Globus pallidus (tissue), 1 donor: ENCODE measurements at regions not wholly inside any gene's neighbourhood (a gene's known extent, or its start where the extent isn't known, plus 50 kb on each side); places are given as distances from the start of the nearest gene placed in this dataset.
"Not testable (repeated sequence)": the region's sequence is repeated elsewhere in the genome, so short reads cannot be mapped to it uniquely, and the experiment has no call there.

ENCODE experiments used
- DNase-seq: peaks from one replicate; pipeline ENCODE4 v3.0.0-alpha.2; 2015; ENCODE audit warnings: low spot score

DNA sequence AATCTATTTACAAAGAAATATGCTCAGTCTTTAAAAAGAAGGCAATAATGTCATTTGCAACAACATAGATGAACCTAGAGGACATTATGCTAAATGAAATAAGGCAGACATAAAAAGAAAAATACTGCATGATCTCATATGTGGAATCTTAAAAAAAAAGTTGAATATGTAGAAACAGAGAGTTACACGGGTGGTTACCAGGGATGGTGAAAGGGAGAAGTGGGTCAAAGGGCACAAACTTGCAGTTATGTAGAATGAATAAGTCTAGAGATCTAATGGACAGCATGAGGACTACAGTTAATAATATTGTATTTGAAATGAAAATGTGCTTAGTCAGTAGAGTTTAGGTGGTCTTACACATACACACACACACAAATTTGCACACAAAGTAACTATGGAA, 88.2 kb upstream of the CCDC71L start:
- no peak for DNase-seq

DNA sequence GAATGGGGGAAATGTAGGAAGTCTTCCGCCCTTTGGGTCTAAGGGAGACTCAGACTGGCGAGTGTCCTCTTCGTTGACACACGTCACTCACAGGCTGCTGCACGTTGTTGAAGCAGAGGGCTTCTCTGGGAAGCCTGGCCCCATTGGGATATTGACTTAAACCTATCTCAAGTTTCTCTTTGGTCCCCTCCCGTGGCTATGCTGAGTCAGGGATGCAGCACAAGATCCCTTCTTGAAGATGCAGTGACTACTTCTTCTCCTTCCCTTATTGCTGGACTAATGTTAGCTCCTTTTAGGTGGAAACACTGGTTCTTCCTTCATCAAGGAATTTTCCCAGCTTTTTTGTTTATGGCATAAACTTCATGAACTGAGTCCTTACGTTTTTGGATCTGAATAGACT, 89.8 kb upstream of the CCDC71L start:
- no peak for DNase-seq

- DNase-seq, result no peak
These were observed 91.4 kb upstream of the CCDC71L start for GRCh38 chr7:106752367-106752766.

GRCh38 chr7:106755024-106755423, 94.1 kb upstream of the CCDC71L start:
- DNase-seq, result not testable (repeated sequence)

GRCh38 chr7:106755641-106756040, 94.7 kb upstream of the CCDC71L start:
- DNase-seq, result no peak

- DNase-seq, result no peak
These were observed 95.1 kb upstream of the CCDC71L start for GRCh38 chr7:106756071-106756470.

- no peak for DNase-seq
These were observed 95.9 kb upstream of the CCDC71L start for GRCh38 chr7:106756884-106757283.

DNA sequence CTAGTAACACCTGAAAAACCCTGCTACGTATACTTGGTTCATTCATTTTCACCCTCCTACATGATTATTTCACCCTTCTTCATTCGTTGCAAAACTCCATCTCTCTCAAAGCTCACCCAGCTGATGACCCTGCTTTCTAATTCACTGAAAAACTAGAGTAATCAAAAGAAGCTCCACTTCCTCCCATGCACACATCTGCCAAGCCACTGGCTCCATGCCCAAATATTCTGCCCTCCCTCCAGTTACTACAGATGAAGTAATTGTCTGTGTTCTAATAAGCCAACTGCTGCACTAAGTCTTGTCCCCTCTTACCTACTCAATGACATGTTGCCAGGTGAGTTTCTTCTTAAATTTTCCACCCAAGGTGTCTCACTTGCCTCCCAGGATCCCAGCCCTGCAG, 96.9 kb upstream of the CCDC71L start:
- no peak for DNase-seq

GRCh38 chr7:106762845-106763244, 101.9 kb upstream of the CCDC71L start:
- DNase-seq, result not testable (repeated sequence)

DNA sequence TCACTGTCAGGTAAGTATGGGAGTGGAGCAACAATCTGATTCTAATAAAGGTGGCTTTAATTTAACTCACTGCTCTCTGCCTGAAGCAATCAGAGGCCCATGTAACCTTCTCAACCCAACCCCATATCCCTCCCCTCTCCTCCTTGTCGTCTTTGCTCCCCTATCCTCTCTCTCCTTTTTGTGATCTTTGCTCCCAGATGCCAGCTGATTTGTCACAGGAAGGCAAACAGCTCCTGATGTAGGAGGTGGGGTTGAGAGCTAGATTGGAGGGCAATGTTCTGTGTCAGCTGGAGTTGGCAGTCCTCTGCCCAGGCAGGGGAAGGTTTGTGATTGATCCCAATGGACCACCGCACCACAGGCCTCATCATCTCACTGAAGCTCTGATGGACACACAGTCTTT, 101.4 kb upstream of the PIK3CG start:
- DNase-seq, result no peak

GRCh38 chr7:106765727-106766355, 99.2 kb upstream of the PIK3CG start:
- no peak for DNase-seq

- no peak for DNase-seq
These were observed 98.5 kb upstream of the PIK3CG start for GRCh38 chr7:106766551-106766950.

DNA sequence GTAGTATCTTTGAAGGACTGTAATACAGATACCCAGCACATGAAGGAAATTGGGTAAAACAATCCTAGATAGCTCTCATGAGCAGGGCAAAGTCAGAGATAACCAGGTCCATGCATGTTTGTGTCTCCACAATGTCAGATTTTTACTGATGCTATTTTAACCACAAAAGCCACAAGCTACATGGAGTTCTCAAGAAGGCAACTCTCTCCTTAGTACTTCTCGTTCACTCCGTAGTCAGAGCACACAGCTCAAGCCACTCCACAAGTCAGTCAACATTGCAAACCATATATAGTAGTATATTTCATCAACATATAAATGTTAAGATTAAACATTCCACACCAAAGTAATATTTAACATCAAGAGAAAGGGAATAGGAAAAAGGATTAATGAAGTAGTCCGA, 98.0 kb upstream of the PIK3CG start:
- DNase-seq, result no peak

DNA sequence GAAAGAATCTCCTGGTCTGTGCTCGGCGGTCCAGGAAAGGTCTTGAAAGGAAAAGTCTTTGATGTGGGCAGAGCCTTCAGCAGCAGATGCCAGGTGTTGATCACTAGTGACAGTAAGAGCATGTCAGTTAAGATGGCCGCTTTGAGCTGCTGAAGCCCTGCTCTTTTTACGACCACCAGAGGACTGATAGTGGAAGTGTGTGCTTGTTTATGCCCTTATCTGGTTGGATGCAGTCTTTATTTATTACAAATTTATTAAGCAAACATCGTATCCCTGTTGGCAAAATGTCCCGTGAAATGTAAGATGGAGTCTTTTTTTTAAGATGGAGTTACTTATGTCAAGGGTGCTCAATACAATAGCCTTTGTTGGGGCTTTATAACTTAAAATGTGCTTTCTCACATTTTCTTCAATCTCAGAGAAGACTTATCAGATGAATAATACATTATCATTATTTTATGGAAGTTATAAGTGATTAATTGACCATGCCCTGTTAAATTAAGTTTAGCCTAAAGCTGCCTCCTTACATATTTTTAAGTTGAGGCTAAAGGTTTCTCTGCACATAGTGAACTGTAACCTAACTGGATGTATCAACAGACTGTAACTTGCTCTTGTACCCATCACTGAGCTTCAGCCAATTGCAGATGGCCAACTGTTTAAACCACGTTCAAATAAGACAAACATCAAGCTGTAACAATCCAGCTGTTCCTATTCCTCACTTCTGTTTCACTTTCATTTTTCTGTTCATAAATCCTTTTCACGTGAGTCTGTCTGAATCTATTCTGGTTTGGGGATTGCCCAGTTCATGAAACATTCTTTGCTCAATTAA, 97.4 kb upstream of the PIK3CG start:
- DNase-seq, result no peak

GRCh38 chr7:106768324-106768751, 96.7 kb upstream of the PIK3CG start:
- no peak for DNase-seq

- no peak for DNase-seq
These were observed 94.9 kb upstream of the PIK3CG start for GRCh38 chr7:106770191-106770590.

DNA sequence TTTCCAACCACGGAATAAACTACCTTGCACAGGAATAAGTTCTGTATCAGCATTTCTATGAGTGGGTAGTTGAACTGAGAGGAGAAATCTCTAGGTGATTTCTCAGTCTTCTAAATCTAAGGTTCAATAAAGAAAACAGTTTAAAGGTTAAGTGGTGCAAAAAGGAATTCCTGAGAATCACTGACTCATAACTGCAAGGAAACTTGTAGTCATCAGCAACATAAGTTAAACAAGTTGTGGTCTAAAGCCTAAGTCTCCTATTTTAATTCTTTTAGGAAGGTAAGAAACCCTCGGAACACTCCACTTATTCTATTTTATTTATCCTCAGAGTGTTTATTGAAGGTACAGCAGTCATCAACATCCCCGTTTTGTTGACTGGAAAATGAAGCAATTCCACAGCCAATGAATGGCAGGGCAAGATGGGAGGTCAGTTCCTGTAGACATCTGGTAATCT, 92.4 kb upstream of the PIK3CG start:
- DNase-seq, result no peak

DNA sequence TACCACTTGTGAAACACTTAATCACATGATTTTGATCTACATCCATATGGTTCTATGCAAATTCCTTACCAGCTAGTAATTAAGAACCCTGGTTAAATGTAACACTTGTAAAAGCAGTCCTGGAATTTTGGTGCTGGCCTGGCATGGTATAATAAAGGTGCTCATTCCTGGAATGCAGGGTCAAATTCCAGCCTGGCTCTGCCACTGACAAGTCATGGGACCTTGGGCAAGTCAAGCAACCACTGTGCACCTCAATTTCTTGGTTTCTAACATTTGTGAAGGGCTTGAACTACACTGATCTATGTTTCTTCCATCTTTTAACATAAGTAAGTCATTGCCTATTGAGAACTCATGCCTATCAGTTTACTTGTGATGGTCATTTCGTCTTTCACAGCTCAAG, 91.9 kb upstream of the PIK3CG start:
- DNase-seq, result no peak

GRCh38 chr7:106773721-106774120, 91.4 kb upstream of the PIK3CG start:
- DNase-seq, result no peak

GRCh38 chr7:106774213-106774767, 90.8 kb upstream of the PIK3CG start:
- DNase-seq, result no peak

DNA sequence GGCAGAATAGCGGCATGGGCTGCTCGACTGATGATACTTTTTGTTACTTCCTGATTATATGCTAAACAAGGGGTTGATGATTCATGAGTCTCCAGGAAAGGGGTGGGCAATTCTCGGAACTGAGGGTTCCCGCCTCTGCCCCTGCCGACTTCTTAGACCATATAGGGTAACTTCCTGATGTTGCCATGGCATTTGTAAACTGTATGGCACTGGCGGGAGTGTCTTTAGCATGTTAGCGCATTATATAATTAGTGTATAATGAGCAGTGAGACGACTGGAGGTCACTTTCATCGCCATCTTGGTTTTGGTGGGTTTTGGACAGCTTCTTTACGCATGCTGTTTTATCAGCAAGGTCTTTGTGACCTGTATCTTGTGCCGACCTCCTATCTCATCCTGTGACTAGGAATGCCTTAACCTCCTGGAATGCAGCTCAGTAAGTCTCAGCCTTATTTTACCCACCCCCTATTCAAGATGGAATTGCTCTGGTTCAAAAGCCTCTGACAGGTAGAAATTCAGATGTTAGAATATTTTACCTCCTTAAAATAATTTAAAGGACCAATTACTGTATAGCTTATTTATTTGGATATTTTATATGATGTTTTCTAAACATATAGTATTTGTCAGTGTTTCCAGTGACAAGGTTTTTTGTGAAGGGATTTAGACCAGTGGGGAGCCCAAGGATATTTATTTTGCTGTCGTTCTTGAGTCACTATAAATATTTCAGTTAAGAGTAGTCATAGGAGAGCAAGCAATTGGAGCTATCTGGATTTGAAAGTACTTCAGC, 90.1 kb upstream of the PIK3CG start:
- no peak for DNase-seq

DNA sequence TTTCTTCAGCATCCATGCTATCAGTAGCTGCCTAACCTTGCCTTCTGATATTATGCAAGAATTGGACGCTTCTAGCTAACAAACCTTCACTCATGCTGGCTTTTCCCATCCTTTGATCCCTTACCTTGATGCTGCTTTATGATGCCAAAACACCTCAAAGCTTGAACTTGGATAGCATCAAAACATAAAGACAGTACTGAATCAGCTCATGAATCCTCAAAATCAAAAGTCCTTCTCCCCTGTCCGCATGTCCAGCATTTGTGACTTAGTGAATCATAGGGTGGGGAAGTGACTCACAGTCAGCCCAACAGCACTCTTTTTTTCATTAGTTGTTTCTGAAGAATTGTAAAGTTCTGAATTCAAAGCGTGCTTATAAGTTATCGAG, 89.5 kb upstream of the PIK3CG start:
- no peak for DNase-seq
